ENCODE measurements at regions not wholly inside any gene's neighbourhood (a gene's known extent, or its start where the extent isn't known, plus 50 kb on each side); places are given as distances from the start of the nearest gene placed in this dataset.

DNA sequence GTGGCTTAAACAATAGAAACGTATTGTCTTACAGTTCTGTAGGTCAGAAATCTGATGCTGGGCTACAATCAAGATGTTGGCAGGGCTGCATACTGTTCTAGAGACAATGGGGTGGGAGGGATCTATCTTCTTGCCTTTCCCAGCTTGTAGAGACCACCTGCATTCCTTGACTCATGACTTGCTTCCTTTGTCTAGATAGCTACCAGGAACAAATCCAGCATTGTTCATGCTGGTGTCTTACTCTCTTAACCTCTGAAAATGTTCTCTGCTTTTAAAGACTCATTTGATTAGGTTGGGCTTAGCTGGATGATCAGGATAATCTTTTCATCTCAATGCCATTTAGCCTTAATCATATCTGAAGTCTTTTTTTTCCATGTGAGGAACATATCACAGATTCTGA is 169.0 kb downstream of the ZNF330 start:
- TF ChIP-seq, protein P1, sequence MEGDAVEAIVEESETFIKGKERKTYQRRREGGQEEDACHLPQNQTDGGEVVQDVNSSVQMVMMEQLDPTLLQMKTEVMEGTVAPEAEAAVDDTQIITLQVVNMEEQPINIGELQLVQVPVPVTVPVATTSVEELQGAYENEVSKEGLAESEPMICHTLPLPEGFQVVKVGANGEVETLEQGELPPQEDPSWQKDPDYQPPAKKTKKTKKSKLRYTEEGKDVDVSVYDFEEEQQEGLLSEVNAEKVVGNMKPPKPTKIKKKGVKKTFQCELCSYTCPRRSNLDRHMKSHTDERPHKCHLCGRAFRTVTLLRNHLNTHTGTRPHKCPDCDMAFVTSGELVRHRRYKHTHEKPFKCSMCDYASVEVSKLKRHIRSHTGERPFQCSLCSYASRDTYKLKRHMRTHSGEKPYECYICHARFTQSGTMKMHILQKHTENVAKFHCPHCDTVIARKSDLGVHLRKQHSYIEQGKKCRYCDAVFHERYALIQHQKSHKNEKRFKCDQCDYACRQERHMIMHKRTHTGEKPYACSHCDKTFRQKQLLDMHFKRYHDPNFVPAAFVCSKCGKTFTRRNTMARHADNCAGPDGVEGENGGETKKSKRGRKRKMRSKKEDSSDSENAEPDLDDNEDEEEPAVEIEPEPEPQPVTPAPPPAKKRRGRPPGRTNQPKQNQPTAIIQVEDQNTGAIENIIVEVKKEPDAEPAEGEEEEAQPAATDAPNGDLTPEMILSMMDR (conservative IDR thresholded peaks at IDR 0.05; ENCODE audit: low read length), result no peak
- no peak for TF ChIP-seq EZH2phosphoT487 (IDR thresholded peaks at IDR 0.05; ENCODE audit: borderline replicate concordance)

Data from Loucy (cell line).